ENCODE measurements at regions not wholly inside any gene's neighbourhood (a gene's known extent, or its start where the extent isn't known, plus 50 kb on each side); places are given as distances from the start of the nearest gene placed in this dataset.

- DNase-seq = no peak
Observed at GRCh38 chr6:50102676-50103075, 52.9 kb upstream of the DEFB112 start.

GRCh38 chr6:50110587-50110986 lies 60.9 kb upstream of the DEFB112 start:
- no peak for DNase-seq

GRCh38 chr6:50112981-50113857 lies 63.5 kb upstream of the DEFB112 start:
- DNase-seq = no peak

GRCh38 chr6:50116390-50116789 lies 66.7 kb upstream of the DEFB112 start:
- no peak for DNase-seq

DNA sequence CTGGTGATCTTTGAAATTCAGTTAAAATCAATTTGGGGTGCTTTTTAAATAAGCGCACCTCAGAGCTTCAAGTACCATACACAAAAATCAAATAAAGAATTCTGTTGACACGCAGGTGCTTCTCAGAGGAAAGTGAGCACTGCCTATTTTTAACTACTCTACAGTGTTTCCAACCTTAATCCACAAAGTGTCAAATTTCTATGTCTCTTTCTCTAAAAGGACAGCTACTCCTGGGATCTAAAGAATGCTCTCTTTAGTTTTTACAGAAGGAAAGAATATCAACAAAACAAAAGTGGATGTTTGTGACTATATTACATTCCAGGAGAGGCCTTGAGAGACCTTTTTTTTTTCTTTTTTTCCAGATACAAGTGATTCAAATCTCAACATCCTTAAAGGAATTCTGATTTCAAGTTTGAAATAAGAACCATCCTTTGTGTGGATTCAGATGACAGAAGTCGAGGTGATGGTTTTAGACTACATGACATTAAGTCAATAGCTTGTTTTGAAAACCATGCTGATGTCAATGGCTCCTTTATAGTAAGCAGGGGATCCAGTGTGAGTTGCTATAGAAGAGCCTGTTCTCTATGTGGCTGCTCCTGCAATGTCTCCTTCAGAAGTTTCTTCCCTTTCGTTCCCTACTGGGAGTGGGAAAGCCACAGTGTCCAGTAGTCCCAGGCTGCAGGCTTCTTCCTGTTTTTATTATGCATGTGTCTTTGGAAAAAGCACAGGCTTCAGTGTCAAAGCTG lies 67.2 kb upstream of the DEFB112 start:
- no peak for DNase-seq

- no peak for DNase-seq
Observed at GRCh38 chr6:50120300-50120699, 70.6 kb upstream of the DEFB112 start.

DNA sequence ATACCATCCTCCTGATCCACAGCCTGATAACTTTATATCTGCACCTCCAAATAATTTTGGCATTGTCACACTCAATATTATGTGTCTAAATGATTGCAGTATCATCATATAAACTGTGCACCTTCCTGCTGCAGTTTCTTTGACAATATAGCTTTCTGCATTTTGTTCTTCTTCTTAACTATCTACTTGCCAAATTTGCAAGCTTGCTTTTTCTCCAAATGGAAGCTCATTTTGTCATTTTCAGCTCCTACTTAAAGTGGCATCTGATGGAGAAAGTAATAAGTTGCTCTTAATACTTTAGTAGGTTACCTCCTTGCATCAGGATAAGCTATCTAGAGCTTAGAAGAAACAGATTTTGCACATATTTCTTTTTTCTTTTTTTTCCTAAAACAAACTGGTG lies 74.0 kb upstream of the DEFB112 start:
- no peak for DNase-seq

- no peak for DNase-seq
Observed at GRCh38 chr6:50124572-50124971, 74.8 kb upstream of the DEFB112 start.

GRCh38 chr6:50128420-50129005 lies 78.8 kb upstream of the DEFB112 start:
- DNase-seq = peak; percentile 49

DNA sequence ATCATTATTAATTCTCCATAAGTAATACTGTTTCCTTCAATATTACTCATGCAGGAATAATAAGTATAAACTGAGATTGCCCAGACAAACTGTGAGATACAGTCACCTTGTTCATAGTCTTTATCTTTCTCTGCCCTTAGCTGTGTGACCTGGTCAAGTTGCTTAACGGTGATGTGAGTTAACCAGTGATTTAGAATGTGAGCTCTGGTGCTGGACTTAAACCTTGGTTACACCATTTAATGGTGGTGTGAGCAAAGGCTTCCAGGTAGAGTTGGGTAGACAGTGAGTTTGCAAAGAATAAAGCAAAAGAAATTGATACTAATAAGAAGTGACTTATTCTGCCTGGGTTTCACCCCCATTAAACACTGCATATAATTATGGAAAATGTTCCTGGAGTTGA lies 86.2 kb upstream of the DEFB112 start:
- DNase-seq = no peak

GRCh38 chr6:50141100-50141499 lies 91.4 kb upstream of the DEFB112 start:
- DNase-seq = no peak

GRCh38 chr6:50143011-50143719 lies 93.4 kb upstream of the DEFB112 start:
- no peak for DNase-seq

DNA sequence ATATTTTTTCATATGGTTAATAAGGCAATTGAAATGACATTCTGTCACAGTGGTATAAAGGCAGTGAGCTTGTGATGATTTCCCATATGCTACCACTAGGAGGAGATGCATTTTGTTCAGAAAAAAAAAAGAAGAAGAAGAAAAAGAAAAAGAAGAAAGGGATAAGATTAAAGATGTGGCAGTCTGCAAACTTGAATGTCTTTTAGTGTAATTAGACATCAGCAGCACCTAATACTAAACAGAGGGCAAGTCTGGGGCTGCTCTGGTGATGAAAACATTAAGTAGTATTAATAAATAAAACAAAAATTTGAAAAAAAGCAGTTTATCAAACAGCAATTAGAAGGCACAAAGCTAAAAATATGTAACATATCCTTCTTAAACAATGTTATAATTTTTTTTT lies 95.4 kb upstream of the DEFB112 start:
- peak; percentile 40 for DNase-seq

- peak; percentile 27 for DNase-seq
Observed at GRCh38 chr6:50147371-50147770, 97.6 kb upstream of the DEFB112 start.

DNA sequence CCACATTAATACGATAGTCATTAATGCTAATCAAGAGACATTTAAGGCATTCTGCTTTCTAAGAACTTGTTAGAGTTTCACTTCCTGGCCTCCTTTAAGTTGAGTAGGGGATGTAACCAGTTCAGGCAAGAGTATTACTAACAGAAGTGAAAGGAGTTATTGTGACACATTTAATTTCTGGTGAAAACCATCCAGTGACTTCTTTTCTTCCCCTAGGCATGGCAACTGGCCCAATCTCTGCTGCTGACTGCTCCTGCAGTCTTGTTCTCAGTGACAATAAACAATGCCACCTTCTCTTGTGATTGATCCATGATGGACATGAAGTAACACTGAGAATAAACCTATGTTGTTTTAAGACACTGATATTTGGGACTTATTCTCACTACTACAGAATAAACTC lies 130.9 kb upstream of the DEFB112 start:
- no peak for DNase-seq

DNA sequence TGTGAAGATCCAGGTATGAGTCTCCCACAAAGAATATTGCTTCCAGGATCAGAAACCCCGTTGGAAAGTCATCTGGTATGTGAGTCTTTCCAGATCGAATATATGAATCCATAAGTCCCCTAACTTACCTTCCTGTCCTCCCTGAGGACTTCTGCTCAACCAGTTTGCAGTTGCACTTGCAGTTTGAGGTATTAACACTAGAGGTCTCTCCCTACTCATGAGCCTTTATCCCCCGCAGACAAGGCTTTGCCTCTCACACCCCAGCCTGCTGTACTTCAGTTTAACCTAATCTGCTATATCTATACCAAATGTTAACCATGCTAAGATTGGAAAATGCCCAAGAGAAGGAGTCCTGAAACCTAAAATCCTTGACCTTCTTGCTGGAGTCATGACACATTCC lies 135.3 kb upstream of the DEFB112 start:
- DNase-seq = peak; percentile 73

DNA sequence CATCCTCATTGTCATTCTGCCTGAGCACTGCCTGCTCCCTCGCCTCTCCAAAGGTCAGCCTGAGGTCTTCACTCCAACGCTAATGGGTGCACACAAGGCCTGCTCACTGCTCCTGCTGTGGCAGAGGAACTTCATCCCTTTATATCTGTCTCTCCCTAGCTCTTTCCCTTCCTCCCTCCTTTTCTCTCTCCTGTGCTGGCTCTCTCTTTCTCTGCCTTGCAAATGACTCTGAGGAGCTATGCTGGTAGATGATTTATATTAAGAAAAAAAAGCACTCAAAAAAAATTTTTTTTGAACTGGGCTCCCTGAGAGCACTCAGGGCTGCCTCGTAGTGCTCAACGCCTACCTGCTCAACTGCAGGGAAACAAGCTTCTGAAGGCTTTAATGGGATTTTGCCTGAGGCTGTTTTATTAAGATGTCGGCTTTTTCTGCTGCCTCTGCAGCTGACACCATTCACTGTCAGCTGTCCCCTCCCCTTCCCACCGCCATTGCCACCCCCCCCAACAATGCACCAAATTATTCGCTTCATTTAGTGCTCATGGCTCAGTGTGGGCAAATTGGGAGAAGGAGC lies 137.7 kb upstream of the DEFB112 start:
- peak; percentile 99 for DNase-seq

GRCh38 chr6:50198245-50198644 lies 148.5 kb upstream of the DEFB112 start:
- no peak for DNase-seq

DNA sequence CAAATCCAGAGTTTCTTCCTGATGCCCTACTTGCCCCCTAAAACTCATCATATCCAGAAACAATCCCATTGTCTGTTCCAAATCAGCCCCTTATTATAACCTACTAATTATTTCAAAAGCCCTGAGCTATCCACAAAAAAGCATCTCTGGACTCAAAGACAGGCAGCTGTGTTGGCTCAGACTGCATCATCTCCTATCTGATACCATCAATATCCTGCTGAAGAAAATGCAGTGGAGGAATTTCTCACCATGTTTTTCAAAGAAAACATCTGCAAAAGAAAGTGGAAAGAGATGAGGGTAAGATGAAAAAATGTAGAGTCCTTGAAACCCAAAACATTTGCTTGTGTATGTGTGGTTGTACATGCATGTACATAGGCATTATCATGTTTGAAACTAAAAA lies 153.0 kb upstream of the DEFB112 start:
- no peak for DNase-seq

GRCh38 chr6:50211582-50211981 lies 161.9 kb upstream of the DEFB112 start:
- no peak for DNase-seq

GRCh38 chr6:50213146-50213545 lies 163.4 kb upstream of the DEFB112 start:
- DNase-seq = peak; percentile 47

DNA sequence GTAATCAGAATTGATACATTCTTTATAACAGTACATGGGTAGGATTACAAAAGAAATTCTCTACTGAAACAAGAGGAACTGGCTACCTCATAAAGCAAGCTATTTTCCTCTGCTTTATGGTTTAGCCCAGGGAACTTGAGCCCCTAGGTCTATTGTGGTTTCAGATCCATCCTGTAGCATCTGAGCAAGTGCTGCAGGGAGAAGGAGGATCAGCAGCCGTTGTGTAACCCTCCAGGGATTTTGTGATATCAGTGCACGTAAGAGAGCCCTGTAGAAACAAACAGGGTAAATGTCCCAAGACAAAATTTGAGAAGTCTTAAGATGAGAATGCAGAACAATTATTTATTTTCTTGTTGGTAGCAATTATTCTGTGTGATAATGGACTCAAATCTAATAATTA lies 165.2 kb upstream of the DEFB112 start:
- DNase-seq = peak; percentile 42

DNA sequence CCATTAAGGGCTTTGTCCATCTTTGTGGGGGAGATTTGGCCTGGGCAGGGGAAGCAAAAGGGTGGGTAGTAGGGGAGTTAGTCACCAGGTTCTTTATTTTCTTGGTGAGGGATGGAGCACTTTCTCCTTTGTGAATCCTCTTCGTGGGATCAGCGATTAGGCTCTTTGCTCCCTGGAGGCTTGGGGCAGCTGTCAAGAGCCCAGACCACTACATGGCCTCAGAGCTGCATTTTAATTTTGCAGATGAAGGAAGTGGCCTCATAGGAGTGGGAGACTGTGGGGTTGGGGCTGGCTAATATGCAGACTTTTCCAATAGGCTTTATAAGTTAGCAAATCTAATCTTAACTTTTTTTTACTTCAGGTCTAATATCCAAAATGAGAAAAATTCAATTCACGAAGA lies 168.1 kb upstream of the DEFB112 start:
- DNase-seq = peak; percentile 41

Data from NCI-H69 (cell line).